ENCODE measurements at regions not wholly inside any gene's neighbourhood (a gene's known extent, or its start where the extent isn't known, plus 50 kb on each side); places are given as distances from the start of the nearest gene placed in this dataset.
"Not testable (repeated sequence)": the region's sequence is repeated elsewhere in the genome, so short reads cannot be mapped to it uniquely, and the experiment has no call there.

- no peak for DNase-seq
Measured at GRCh38 chr6:84860509-84860908, 96.1 kb upstream of the TBX18 start.

GRCh38 chr6:84854811-84855400, 90.5 kb upstream of the TBX18 start:
- no peak for DNase-seq

GRCh38 chr6:84853901-84854300, 89.5 kb upstream of the TBX18 start:
- no peak for DNase-seq

- no peak for DNase-seq
Measured at GRCh38 chr6:84848960-84849359, 84.6 kb upstream of the TBX18 start.

- DNase-seq = no peak
Measured at GRCh38 chr6:84847390-84848160, 83.2 kb upstream of the TBX18 start.

GRCh38 chr6:84842525-84843166, 78.2 kb upstream of the TBX18 start:
- DNase-seq = no peak

GRCh38 chr6:84837068-84837866, 72.9 kb upstream of the TBX18 start:
- DNase-seq = not testable (repeated sequence)

GRCh38 chr6:84836366-84836765, 72.0 kb upstream of the TBX18 start:
- no peak for DNase-seq

GRCh38 chr6:84835340-84835739, 70.9 kb upstream of the TBX18 start:
- DNase-seq = no peak

- DNase-seq = not testable (repeated sequence)
Measured at GRCh38 chr6:84831924-84832323, 67.5 kb upstream of the TBX18 start.

- no peak for DNase-seq
Measured at GRCh38 chr6:84825461-84825860, 61.1 kb upstream of the TBX18 start.

GRCh38 chr6:84821314-84821713, 56.9 kb upstream of the TBX18 start:
- not testable (repeated sequence) for DNase-seq

GRCh38 chr6:84816741-84817140, 52.3 kb upstream of the TBX18 start:
- DNase-seq = no peak

- no peak for DNase-seq
Measured at GRCh38 chr6:84815896-84816735, 51.7 kb upstream of the TBX18 start.

All from bone marrow (tissue), 2 donors.